ENCODE measurements at regions not wholly inside any gene's neighbourhood (a gene's known extent, or its start where the extent isn't known, plus 50 kb on each side); places are given as distances from the start of the nearest gene placed in this dataset.

DNA sequence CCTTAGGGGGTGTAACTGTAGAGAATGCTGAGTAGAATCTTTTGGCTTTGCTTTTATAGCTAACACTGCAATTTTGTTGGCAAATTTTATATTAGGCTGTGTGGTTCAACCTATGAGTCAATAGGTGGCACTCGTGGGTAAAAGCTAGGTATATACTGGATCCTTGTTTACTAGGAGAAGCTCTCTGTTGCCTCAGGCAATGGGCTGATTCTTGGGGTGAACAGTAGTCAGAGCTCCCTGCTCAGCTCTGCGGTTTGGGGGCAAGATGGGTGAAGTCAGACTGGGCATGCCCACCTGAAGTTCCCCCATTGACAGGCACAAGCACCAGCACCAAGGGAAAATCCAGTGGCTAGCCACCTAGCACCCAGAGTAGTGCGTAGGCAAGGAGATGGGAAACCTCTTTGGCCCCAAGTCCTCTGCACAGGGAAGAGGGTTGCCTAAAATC lies 238.7 kb downstream of the FAM181B start:
- TF ChIP-seq CTCF (IDR thresholded peaks at IDR 0.05; ENCODE audit: low read depth, low read length, poor library complexity, severe bottlenecking) = peak; percentile 51
- TF ChIP-seq EZH2phosphoT487 (IDR thresholded peaks at IDR 0.05; ENCODE audit: borderline replicate concordance, low read length) = no peak
- Histone ChIP-seq H3K79me2 (ENCODE audit: control insufficient read depth, low read length) (no peaks in the 10 kb centered on the region), H3F3A (ENCODE audit: control insufficient read depth, insufficient read depth) (no peaks in the 10 kb centered on the region), H3K4me3 (ENCODE audit: low read length) (no peak overlapping the region), H3K4me1 (ENCODE audit: control insufficient read depth, low read length) (no peaks in the 10 kb centered on the region), H4K20me1 (ENCODE audit: control insufficient read depth, insufficient read depth, low read depth, low read length) (no peaks in the 10 kb centered on the region), H3K36me3 (ENCODE audit: control insufficient read depth, low read length) (no peaks in the 10 kb centered on the region), H3K27ac (ENCODE audit: low read depth, low read length) (no peak overlapping the region), H3K4me2 (ENCODE audit: low read length) (no peak overlapping the region), H3K27me3 (ENCODE audit: control insufficient read depth, low read length) (peaks cover 3% of the 10 kb centered on the region; the same call in 1 of the 2 replicates), H3K9me2 (replicated peaks; ENCODE audit: control insufficient read depth, low read length) (no peaks in the 10 kb centered on the region), H3K9me3 (ENCODE audit: control insufficient read depth, insufficient read depth, low read length) (no peaks in the 10 kb centered on the region)

DNA sequence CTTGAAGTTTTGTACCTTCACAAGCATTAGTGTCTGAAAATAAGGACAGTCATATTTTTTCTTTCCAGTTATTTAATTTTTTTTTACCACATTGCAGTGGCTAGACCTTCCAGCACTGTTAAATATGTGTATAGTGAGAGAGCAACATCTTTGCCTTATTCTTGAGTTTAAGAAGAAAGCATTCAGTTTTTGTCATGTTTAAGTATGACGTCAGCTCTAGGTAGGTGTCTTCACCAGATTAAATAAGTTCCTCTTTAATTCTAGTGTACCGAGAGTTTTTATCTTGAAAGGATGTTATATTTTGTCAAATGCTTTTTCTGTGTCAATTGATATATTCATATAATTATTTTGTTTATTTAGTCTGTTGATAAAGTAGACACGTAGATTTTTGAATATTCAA lies 258.8 kb downstream of the FAM181B start:
- Histone ChIP-seq H3K4me3 (ENCODE audit: low read length) (no peak overlapping the region), H3K36me3 (ENCODE audit: control insufficient read depth, low read length) (no peaks in the 10 kb centered on the region), H3K9me3 (ENCODE audit: control insufficient read depth, insufficient read depth, low read length) (no peaks in the 10 kb centered on the region), H3F3A (ENCODE audit: control insufficient read depth, insufficient read depth) (no peaks in the 10 kb centered on the region), H3K27me3 (ENCODE audit: control insufficient read depth, low read length) (no peaks in the 10 kb centered on the region), H3K27ac (ENCODE audit: low read depth, low read length) (no peak overlapping the region), H3K79me2 (ENCODE audit: control insufficient read depth, low read length) (no peaks in the 10 kb centered on the region), H3K4me2 (ENCODE audit: low read length) (no peak overlapping the region), H4K20me1 (ENCODE audit: control insufficient read depth, insufficient read depth, low read depth, low read length) (no peaks in the 10 kb centered on the region), H3K4me1 (ENCODE audit: control insufficient read depth, low read length) (no peaks in the 10 kb centered on the region), H3K9me2 (replicated peaks; ENCODE audit: control insufficient read depth, low read length) (no peaks in the 10 kb centered on the region)
- TF ChIP-seq CTCF (IDR thresholded peaks at IDR 0.05; ENCODE audit: low read depth, low read length, poor library complexity, severe bottlenecking) = no peak
- no peak for TF ChIP-seq EZH2phosphoT487 (IDR thresholded peaks at IDR 0.05; ENCODE audit: borderline replicate concordance, low read length)

- no peak for TF ChIP-seq EZH2phosphoT487 (IDR thresholded peaks at IDR 0.05; ENCODE audit: borderline replicate concordance, low read length)
- no peak for TF ChIP-seq CTCF (IDR thresholded peaks at IDR 0.05; ENCODE audit: low read depth, low read length, poor library complexity, severe bottlenecking)
- Histone ChIP-seq H3K9me2 (replicated peaks; ENCODE audit: control insufficient read depth, low read length) (no peaks in the 10 kb centered on the region), H3K79me2 (ENCODE audit: control insufficient read depth, low read length) (no peaks in the 10 kb centered on the region), H3K4me3 (ENCODE audit: low read length) (no peak overlapping the region), H3K27me3 (ENCODE audit: control insufficient read depth, low read length) (no peaks in the 10 kb centered on the region), H3K4me1 (ENCODE audit: control insufficient read depth, low read length) (no peaks in the 10 kb centered on the region), H3F3A (ENCODE audit: control insufficient read depth, insufficient read depth) (no peaks in the 10 kb centered on the region), H3K4me2 (ENCODE audit: low read length) (no peak overlapping the region), H4K20me1 (ENCODE audit: control insufficient read depth, insufficient read depth, low read depth, low read length) (no peaks in the 10 kb centered on the region), H3K36me3 (ENCODE audit: control insufficient read depth, low read length) (no peaks in the 10 kb centered on the region), H3K27ac (ENCODE audit: low read depth, low read length) (no peak overlapping the region), H3K9me3 (ENCODE audit: control insufficient read depth, insufficient read depth, low read length) (no peaks in the 10 kb centered on the region)
Measured at GRCh38 chr11:82465481-82465880, 268.2 kb downstream of the FAM181B start.
